GM23338 (cell line): ENCODE measurements at regions not wholly inside any gene's neighbourhood (a gene's known extent, or its start where the extent isn't known, plus 50 kb on each side); places are given as distances from the start of the nearest gene placed in this dataset.
"Not testable (repeated sequence)": the region's sequence is repeated elsewhere in the genome, so short reads cannot be mapped to it uniquely, and the experiment has no call there.

ENCODE experiments used
- ATAC-seq: fragments of 200-7000 bp; cut with Tn5 transposase; 3 replicates; pipeline ENCODE4 v1.9.1; 2020
- DNase-seq: peaks from one replicate; pipeline ENCODE4 v3.0.0-alpha.2; 2015; ENCODE audit warnings: low spot score
- H2AFZ ChIP-seq: fragments of 200-600 bp; sonication (generic); 2 replicates; pipeline ENCODE4 v1.8.0; 2016; ENCODE audit warnings: antibody characterized with exemption, mild to moderate bottlenecking, moderate library complexity
- H3F3A ChIP-seq: fragments of 200-600 bp; sonication (generic); replicated peaks from 2 replicates; pipeline ENCODE4 v1.8.0; 2017; ENCODE audit warnings: antibody characterized with exemption, mixed run types, low read depth
- H3K27ac ChIP-seq: fragments of 200-600 bp; sonication (generic); 2 replicates; pipeline ENCODE4 v1.6.1; 2016; ENCODE audit warnings: low read depth
- H3K27me3 ChIP-seq: fragments of 200-600 bp; sonication (generic); 2 replicates; pipeline ENCODE4 v1.8.0; 2016; ENCODE audit warnings: mild to moderate bottlenecking, mixed run types, moderate library complexity; ENCODE audit not compliant: insufficient read depth
- H3K36me3 ChIP-seq: fragments of 200-600 bp; sonication (generic); 2 replicates; pipeline ENCODE4 v1.8.0; 2016; ENCODE audit warnings: mild to moderate bottlenecking; ENCODE audit not compliant: insufficient read depth
- H3K4me1 ChIP-seq: fragments of 200-600 bp; sonication (generic); 2 replicates; pipeline ENCODE4 v1.8.0; 2016; ENCODE audit warnings: mild to moderate bottlenecking, moderate library complexity; ENCODE audit not compliant: insufficient read depth
- H3K4me2 ChIP-seq: fragments of 200-600 bp; sonication (generic); 2 replicates; pipeline ENCODE4 v1.7.1; 2017; ENCODE audit warnings: mixed run types
- H3K4me3 ChIP-seq: fragments of 200-600 bp; sonication (generic); 2 replicates; pipeline ENCODE4 v1.6.1; 2016; ENCODE audit warnings: mixed run types
- H3K79me2 ChIP-seq: fragments of 200-600 bp; sonication (generic); replicated peaks from 2 replicates; pipeline ENCODE4 v1.8.0; 2017; ENCODE audit warnings: mild to moderate bottlenecking; ENCODE audit not compliant: insufficient read depth
- H3K9me2 ChIP-seq: fragments of 200-600 bp; sonication (generic); 2 replicates; pipeline ENCODE4 v1.8.0; 2017; ENCODE audit not compliant: insufficient read depth
- H4K20me1 ChIP-seq: fragments of 200-600 bp; sonication (generic); replicated peaks from 2 replicates; pipeline ENCODE4 v1.8.0; 2017; ENCODE audit warnings: mild to moderate bottlenecking; ENCODE audit not compliant: insufficient read depth
- H3K27ac Mint-ChIP-seq: 2 replicates; pipeline ENCODE4 v1.8.0; 2020; ENCODE audit warnings: inconsistent platforms, mild to moderate bottlenecking, moderate library complexity, mixed read lengths
- H3K27me3 Mint-ChIP-seq: 3 replicates; pipeline ENCODE4 v1.8.0; 2022; ENCODE audit warnings: low read depth, mild to moderate bottlenecking, moderate library complexity, mixed read lengths, inconsistent platforms; ENCODE audit not compliant: insufficient read depth, poor library complexity
- H3K36me3 Mint-ChIP-seq: 3 replicates; pipeline ENCODE4 v1.8.0; 2021; ENCODE audit warnings: low read depth, mild to moderate bottlenecking, inconsistent platforms, moderate library complexity, mixed read lengths
- H3K4me1 Mint-ChIP-seq: 3 replicates; pipeline ENCODE4 v1.8.0; 2020; ENCODE audit warnings: mild to moderate bottlenecking, inconsistent platforms, mixed read lengths
- H3K4me3 Mint-ChIP-seq: 3 replicates; pipeline ENCODE4 v1.8.0; 2021; ENCODE audit warnings: moderate library complexity, mild to moderate bottlenecking, inconsistent platforms, mixed read lengths
- H3K9me3 Mint-ChIP-seq: 3 replicates; pipeline ENCODE4 v1.8.0; 2020; ENCODE audit warnings: moderate library complexity, mild to moderate bottlenecking, inconsistent platforms, mixed read lengths
- EZH2 ChIP-seq: fragments of 200-600 bp; sonication (generic); IDR thresholded peaks from one replicate; pipeline ENCODE4 v1.8.0; 2017; ENCODE audit warnings: antibody characterized with exemption, mild to moderate bottlenecking, low read depth; ENCODE audit not compliant: unreplicated experiment
- EZH2phosphoT487 ChIP-seq: fragments of 200-600 bp; sonication (generic); IDR thresholded peaks from one replicate; pipeline ENCODE4 v1.8.1; 2018; ENCODE audit warnings: antibody characterized with exemption; ENCODE audit not compliant: unreplicated experiment
- JUNB ChIP-seq: IDR thresholded peaks from one replicate; pipeline ENCODE4 v1.6.1; 2016; ENCODE audit warnings: antibody characterized with exemption; ENCODE audit not compliant: unreplicated experiment
- NANOG ChIP-seq: IDR thresholded peaks from 2 replicates; pipeline ENCODE4 v1.6.1; 2016; ENCODE audit warnings: antibody characterized with exemption, borderline replicate concordance
- POLR2AphosphoS5 ChIP-seq: IDR thresholded peaks from 2 replicates; pipeline ENCODE4 v1.6.1; 2016; ENCODE audit warnings: antibody characterized with exemption, low read depth
- STAT1 ChIP-seq: IDR thresholded peaks from one replicate; pipeline ENCODE4 v1.6.1; 2016; ENCODE audit warnings: antibody characterized with exemption; ENCODE audit not compliant: unreplicated experiment
- ZNF114 ChIP-seq: fragments of 250-450 bp; sonication (Bioruptor Pico); IDR thresholded peaks from 2 replicates; pipeline ENCODE4 v1.5.0; 2020; ENCODE audit warnings: mild to moderate bottlenecking, moderate library complexity
- ZNF331 ChIP-seq: fragments of 250-450 bp; sonication (Bioruptor Pico); IDR thresholded peaks from 2 replicates; pipeline ENCODE4 v1.5.0; 2020; ENCODE audit warnings: low read depth, mild to moderate bottlenecking, moderate library complexity
- TF ChIP-seq, protein P1 (sequence below): IDR thresholded peaks from one replicate; pipeline ENCODE4 v1.6.1; 2018; ENCODE audit warnings: antibody characterized with exemption; ENCODE audit not compliant: unreplicated experiment
- TF ChIP-seq, protein P2 (sequence below), 2 experiments: fragments of 200-600 bp in 1 of 2; sonication (generic) in 1 of 2; conservative IDR thresholded peaks; 2 replicates each; pipeline versions ENCODE4 v1.5.1 to v1.6.1; 2016 to 2017; ENCODE audit warnings: antibody characterized with exemption in 2 of 2, low read depth in 2 of 2, mild to moderate bottlenecking in 2 of 2, moderate library complexity in 1 of 2
- TF ChIP-seq, protein P3 (sequence below): fragments of 250-450 bp; sonication (Bioruptor Pico); IDR thresholded peaks from 2 replicates; pipeline ENCODE4 v1.5.0; 2020; ENCODE audit warnings: mild to moderate bottlenecking, moderate library complexity

DNA sequence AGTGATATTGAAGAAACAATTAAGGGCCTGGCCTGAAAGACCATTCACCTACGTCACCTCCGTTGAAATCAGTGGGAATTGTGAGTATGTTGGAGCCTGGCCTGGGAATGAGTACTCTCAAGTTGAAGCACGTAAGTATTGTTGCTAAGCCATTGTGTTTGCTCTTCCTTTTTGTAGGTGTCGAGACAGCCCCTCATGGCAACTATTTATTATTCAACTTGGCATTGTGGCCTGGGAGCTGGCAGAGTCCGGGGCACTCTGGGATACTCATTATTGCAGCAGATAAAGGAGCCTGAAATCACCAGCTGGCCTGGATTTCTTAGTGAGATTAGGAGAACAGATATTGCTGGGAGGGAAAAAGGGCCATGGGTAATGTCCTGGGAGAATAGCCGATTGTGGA lies 147.4 kb downstream of the C12orf75 start:
- TF ChIP-seq ZNF114 (CRISPR knock-in tag) (no peak), EZH2 (no peak), ZNF331 (CRISPR knock-in tag) (no peak), POLR2AphosphoS5 (no peak), STAT1 (no peak), EZH2phosphoT487 (no peak), JUNB (no peak), NANOG (no peak)
- TF ChIP-seq, protein P1, sequence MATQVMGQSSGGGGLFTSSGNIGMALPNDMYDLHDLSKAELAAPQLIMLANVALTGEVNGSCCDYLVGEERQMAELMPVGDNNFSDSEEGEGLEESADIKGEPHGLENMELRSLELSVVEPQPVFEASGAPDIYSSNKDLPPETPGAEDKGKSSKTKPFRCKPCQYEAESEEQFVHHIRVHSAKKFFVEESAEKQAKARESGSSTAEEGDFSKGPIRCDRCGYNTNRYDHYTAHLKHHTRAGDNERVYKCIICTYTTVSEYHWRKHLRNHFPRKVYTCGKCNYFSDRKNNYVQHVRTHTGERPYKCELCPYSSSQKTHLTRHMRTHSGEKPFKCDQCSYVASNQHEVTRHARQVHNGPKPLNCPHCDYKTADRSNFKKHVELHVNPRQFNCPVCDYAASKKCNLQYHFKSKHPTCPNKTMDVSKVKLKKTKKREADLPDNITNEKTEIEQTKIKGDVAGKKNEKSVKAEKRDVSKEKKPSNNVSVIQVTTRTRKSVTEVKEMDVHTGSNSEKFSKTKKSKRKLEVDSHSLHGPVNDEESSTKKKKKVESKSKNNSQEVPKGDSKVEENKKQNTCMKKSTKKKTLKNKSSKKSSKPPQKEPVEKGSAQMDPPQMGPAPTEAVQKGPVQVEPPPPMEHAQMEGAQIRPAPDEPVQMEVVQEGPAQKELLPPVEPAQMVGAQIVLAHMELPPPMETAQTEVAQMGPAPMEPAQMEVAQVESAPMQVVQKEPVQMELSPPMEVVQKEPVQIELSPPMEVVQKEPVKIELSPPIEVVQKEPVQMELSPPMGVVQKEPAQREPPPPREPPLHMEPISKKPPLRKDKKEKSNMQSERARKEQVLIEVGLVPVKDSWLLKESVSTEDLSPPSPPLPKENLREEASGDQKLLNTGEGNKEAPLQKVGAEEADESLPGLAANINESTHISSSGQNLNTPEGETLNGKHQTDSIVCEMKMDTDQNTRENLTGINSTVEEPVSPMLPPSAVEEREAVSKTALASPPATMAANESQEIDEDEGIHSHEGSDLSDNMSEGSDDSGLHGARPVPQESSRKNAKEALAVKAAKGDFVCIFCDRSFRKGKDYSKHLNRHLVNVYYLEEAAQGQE = no peak
- TF ChIP-seq, protein P2, sequence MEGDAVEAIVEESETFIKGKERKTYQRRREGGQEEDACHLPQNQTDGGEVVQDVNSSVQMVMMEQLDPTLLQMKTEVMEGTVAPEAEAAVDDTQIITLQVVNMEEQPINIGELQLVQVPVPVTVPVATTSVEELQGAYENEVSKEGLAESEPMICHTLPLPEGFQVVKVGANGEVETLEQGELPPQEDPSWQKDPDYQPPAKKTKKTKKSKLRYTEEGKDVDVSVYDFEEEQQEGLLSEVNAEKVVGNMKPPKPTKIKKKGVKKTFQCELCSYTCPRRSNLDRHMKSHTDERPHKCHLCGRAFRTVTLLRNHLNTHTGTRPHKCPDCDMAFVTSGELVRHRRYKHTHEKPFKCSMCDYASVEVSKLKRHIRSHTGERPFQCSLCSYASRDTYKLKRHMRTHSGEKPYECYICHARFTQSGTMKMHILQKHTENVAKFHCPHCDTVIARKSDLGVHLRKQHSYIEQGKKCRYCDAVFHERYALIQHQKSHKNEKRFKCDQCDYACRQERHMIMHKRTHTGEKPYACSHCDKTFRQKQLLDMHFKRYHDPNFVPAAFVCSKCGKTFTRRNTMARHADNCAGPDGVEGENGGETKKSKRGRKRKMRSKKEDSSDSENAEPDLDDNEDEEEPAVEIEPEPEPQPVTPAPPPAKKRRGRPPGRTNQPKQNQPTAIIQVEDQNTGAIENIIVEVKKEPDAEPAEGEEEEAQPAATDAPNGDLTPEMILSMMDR (conservative IDR thresholded peaks at IDR 0.05; ENCODE audit: low read depth in 2 of 2) = no peak
- TF ChIP-seq, protein P3, sequence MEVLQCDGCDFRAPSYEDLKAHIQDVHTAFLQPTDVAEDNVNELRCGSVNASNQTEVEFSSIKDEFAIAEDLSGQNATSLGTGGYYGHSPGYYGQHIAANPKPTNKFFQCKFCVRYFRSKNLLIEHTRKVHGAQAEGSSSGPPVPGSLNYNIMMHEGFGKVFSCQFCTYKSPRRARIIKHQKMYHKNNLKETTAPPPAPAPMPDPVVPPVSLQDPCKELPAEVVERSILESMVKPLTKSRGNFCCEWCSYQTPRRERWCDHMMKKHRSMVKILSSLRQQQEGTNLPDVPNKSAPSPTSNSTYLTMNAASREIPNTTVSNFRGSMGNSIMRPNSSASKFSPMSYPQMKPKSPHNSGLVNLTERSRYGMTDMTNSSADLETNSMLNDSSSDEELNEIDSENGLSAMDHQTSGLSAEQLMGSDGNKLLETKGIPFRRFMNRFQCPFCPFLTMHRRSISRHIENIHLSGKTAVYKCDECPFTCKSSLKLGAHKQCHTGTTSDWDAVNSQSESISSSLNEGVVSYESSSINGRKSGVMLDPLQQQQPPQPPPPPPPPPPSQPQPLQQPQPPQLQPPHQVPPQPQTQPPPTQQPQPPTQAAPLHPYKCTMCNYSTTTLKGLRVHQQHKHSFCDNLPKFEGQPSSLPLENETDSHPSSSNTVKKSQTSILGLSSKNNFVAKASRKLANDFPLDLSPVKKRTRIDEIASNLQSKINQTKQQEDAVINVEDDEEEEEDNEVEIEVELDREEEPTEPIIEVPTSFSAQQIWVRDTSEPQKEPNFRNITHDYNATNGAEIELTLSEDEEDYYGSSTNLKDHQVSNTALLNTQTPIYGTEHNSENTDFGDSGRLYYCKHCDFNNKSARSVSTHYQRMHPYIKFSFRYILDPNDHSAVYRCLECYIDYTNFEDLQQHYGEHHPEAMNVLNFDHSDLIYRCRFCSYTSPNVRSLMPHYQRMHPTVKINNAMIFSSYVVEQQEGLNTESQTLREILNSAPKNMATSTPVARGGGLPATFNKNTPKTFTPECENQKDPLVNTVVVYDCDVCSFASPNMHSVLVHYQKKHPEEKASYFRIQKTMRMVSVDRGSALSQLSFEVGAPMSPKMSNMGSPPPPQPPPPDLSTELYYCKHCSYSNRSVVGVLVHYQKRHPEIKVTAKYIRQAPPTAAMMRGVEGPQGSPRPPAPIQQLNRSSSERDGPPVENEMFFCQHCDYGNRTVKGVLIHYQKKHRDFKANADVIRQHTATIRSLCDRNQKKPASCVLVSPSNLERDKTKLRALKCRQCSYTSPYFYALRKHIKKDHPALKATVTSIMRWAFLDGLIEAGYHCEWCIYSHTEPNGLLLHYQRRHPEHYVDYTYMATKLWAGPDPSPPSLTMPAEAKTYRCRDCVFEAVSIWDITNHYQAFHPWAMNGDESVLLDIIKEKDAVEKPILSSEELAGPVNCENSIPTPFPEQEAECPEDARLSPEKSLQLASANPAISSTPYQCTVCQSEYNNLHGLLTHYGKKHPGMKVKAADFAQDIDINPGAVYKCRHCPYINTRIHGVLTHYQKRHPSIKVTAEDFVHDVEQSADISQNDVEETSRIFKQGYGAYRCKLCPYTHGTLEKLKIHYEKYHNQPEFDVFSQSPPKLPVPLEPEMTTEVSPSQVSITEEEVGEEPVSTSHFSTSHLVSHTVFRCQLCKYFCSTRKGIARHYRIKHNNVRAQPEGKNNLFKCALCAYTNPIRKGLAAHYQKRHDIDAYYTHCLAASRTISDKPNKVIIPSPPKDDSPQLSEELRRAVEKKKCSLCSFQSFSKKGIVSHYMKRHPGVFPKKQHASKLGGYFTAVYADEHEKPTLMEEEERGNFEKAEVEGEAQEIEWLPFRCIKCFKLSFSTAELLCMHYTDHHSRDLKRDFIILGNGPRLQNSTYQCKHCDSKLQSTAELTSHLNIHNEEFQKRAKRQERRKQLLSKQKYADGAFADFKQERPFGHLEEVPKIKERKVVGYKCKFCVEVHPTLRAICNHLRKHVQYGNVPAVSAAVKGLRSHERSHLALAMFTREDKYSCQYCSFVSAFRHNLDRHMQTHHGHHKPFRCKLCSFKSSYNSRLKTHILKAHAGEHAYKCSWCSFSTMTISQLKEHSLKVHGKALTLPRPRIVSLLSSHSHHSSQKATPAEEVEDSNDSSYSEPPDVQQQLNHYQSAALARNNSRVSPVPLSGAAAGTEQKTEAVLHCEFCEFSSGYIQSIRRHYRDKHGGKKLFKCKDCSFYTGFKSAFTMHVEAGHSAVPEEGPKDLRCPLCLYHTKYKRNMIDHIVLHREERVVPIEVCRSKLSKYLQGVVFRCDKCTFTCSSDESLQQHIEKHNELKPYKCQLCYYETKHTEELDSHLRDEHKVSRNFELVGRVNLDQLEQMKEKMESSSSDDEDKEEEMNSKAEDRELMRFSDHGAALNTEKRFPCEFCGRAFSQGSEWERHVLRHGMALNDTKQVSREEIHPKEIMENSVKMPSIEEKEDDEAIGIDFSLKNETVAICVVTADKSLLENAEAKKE (CRISPR knock-in tag) = no peak
- no peaks in the 10 kb centered on the region for H3K79me2 ChIP-seq
- no peak overlapping the region for H2AFZ ChIP-seq
- no peaks in the 10 kb centered on the region for H3K27me3 Mint-ChIP-seq
- no peaks in the 10 kb centered on the region for H4K20me1 ChIP-seq
- H3K27ac Mint-ChIP-seq = no peak overlapping the region
- H3K4me1 ChIP-seq = peaks cover 24% of the 10 kb centered on the region
- H3K27ac ChIP-seq = no peak overlapping the region
- no peaks in the 10 kb centered on the region for H3F3A ChIP-seq
- DNase-seq (no peak), ATAC-seq (no peak)
- no peak overlapping the region for H3K4me3 Mint-ChIP-seq
- no peaks in the 10 kb centered on the region for H3K9me2 ChIP-seq
- H3K4me3 ChIP-seq = no peak overlapping the region
- no peaks in the 10 kb centered on the region for H3K36me3 ChIP-seq
- peaks cover 19% of the 10 kb centered on the region; the same call in 2 of the 3 replicates for H3K4me1 Mint-ChIP-seq
- H3K36me3 Mint-ChIP-seq = no peaks in the 10 kb centered on the region
- no peak overlapping the region for H3K4me2 ChIP-seq
- no peaks in the 10 kb centered on the region for H3K9me3 Mint-ChIP-seq
- no peaks in the 10 kb centered on the region for H3K27me3 ChIP-seq

DNA sequence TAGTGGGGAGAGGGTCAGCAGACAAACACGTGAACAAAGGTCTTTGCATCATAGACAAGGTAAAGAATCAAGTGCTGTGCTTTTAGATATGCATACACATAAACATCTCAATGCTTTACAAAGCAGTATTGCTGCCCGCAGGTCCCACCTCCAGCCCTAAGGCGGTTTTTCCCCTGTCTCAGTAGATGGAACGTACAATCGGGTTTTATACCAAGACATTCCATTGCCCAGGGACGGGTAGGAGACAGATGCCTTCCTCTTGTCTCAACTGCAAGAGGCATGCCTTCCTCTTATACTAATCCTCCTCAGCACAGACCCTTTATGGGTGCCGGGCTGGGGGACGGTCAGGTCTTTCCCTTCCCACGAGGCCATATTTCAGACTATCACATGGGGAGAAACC lies 148.3 kb downstream of the C12orf75 start:
- ATAC-seq, H3K36me3 ChIP-seq, H3K27me3 Mint-ChIP-seq: not testable (repeated sequence)

More for the DNA sequence above, 148.3 kb downstream of the C12orf75 start:
- H3F3A ChIP-seq, H3K36me3 Mint-ChIP-seq, H3K4me3 ChIP-seq, H3K9me3 Mint-ChIP-seq, H3K79me2 ChIP-seq, H3K9me2 ChIP-seq, H3K4me3 Mint-ChIP-seq, H3K27ac ChIP-seq, H3K27me3 ChIP-seq, DNase-seq, H3K27ac Mint-ChIP-seq, H3K4me2 ChIP-seq, H4K20me1 ChIP-seq: not testable (repeated sequence)
- H2AFZ ChIP-seq = peak overlapping the region; percentile 84; the same call in 1 of the 2 replicates
- peaks cover 21% of the 10 kb centered on the region; the same call in 2 of the 3 replicates for H3K4me1 Mint-ChIP-seq
- H3K4me1 ChIP-seq = peaks cover 24% of the 10 kb centered on the region
